ENCODE measurements at regions not wholly inside any gene's neighbourhood (a gene's known extent, or its start where the extent isn't known, plus 50 kb on each side); places are given as distances from the start of the nearest gene placed in this dataset.

GRCh38 chr7:46494441-46494840, 573.4 kb upstream of the IGFBP3 start:
- TF ChIP-seq GATA3 (IDR thresholded peaks at IDR 0.05; ENCODE audit: low read depth, low read length): no peak
- no peak for TF ChIP-seq GATA2 (IDR thresholded peaks at IDR 0.05; ENCODE audit: low read depth, low read length)

Measured in SH-SY5Y (cell line).